ENCODE measurements at regions not wholly inside any gene's neighbourhood (a gene's known extent, or its start where the extent isn't known, plus 50 kb on each side); places are given as distances from the start of the nearest gene placed in this dataset.
A peak's percentile ranks its signal among the peaks of the same experiment; 100 is the strongest.

GRCh38 chr11:128190312-128190711, 397.0 kb downstream of the ETS1 start:
- DNase-seq, result no peak

- DNase-seq, result no peak
These were observed 397.5 kb downstream of the ETS1 start for GRCh38 chr11:128189823-128190222.

- no peak for DNase-seq
These were observed 398.9 kb downstream of the ETS1 start for GRCh38 chr11:128188346-128189004.

- DNase-seq, result no peak
These were observed 399.5 kb downstream of the ETS1 start for GRCh38 chr11:128187835-128188234.

- no peak for DNase-seq
These were observed 400.0 kb downstream of the ETS1 start for GRCh38 chr11:128187377-128187776.

- no peak for DNase-seq
These were observed 402.4 kb downstream of the ETS1 start for GRCh38 chr11:128184981-128185380.

- DNase-seq, result no peak
These were observed 404.5 kb downstream of the ETS1 start for GRCh38 chr11:128182844-128183243.

- no peak for DNase-seq
These were observed 405.4 kb downstream of the ETS1 start for GRCh38 chr11:128181984-128182383.

GRCh38 chr11:128181088-128181480, 406.3 kb downstream of the ETS1 start:
- no peak for DNase-seq

- no peak for DNase-seq
These were observed 406.8 kb downstream of the ETS1 start for GRCh38 chr11:128180441-128181087.

- DNase-seq, result no peak
These were observed 407.8 kb downstream of the ETS1 start for GRCh38 chr11:128179512-128179911.

GRCh38 chr11:128179039-128179438, 408.3 kb downstream of the ETS1 start:
- DNase-seq, result peak; percentile 27

GRCh38 chr11:128174465-128175291, 412.7 kb downstream of the ETS1 start:
- no peak for DNase-seq

- peak; percentile 87 for DNase-seq
These were observed 415.1 kb downstream of the ETS1 start for GRCh38 chr11:128172046-128172878.

GRCh38 chr11:128171506-128171905, 415.9 kb downstream of the ETS1 start:
- DNase-seq, result no peak

GRCh38 chr11:128165572-128165971, 421.8 kb downstream of the ETS1 start:
- no peak for DNase-seq

GRCh38 chr11:128164080-128164741, 423.1 kb downstream of the ETS1 start:
- DNase-seq, result no peak

GRCh38 chr11:128161994-128162393, 425.4 kb downstream of the ETS1 start:
- no peak for DNase-seq

- no peak for DNase-seq
These were observed 425.9 kb downstream of the ETS1 start for GRCh38 chr11:128161436-128161835.

GRCh38 chr11:128158860-128159259, 428.5 kb downstream of the ETS1 start:
- no peak for DNase-seq
